Body of pancreas (tissue), 4 donors: ENCODE measurements at regions not wholly inside any gene's neighbourhood (a gene's known extent, or its start where the extent isn't known, plus 50 kb on each side); places are given as distances from the start of the nearest gene placed in this dataset.

Source experiments
- ATAC-seq: fragments of 150-250 bp; one replicate; pipeline ENCODE4 v1.9.1; 2016
- DNase-seq, 4 donors: peaks; one replicate each; pipeline ENCODE4 v3.0.0-alpha.2; 2019
- H3K27ac ChIP-seq, 4 donors: fragments of 200-600 bp; sonication (generic); 1 replicate in 3 of 4; 2 replicates in 1 of 4; pipeline versions ENCODE4 v1.5.1 to v1.6.1; 2016 to 2019; ENCODE audit warnings: mild to moderate bottlenecking in 1 of 4, mixed read lengths in 1 of 4, moderate library complexity in 1 of 4
- H3K27me3 ChIP-seq, 2 donors: fragments of 200-600 bp; sonication (generic); one replicate each; pipeline ENCODE4 v1.6.0; 2016; ENCODE audit warnings: mild to moderate bottlenecking in 1 of 2
- H3K36me3 ChIP-seq, 2 donors: fragments of 200-600 bp; sonication (generic); replicated peaks in 1 of 2; 2 replicates each; pipeline ENCODE4 v1.5.1; 2016; ENCODE audit warnings: low read depth in 2 of 2; ENCODE audit not compliant: insufficient read depth in 1 of 2
- H3K4me1 ChIP-seq: fragments of 200-600 bp; sonication (generic); one replicate; pipeline ENCODE4 v1.6.0; 2016
- H3K4me3 ChIP-seq, 2 donors: fragments of 200-600 bp; sonication (generic); 1 replicate in 1 of 2; 2 replicates in 1 of 2; pipeline ENCODE4 v1.5.1; 2016 to 2019
- H3K9me3 ChIP-seq, 3 donors: fragments of 200-600 bp; sonication (generic); 1 replicate in 2 of 3; 2 replicates in 1 of 3; pipeline ENCODE4 v1.5.1; 2016
- POLR2A ChIP-seq, 3 donors: fragments of 450-650 bp; IDR thresholded peaks; one replicate each; pipeline ENCODE4 v1.6.1; 2016; ENCODE audit warnings: antibody characterized with exemption in 3 of 3, mild to moderate bottlenecking in 2 of 3
- WGBS, 2 donors: methylation state at CpG; one replicate each; pipeline ENCODE4 v1.1.5; 2017; 5-methylcytosine and 5-hydroxymethylcytosine counted together
- intact Hi-C: fragments of 100-400 bp; cut with DNase I; formaldehyde crosslinking; loops from one replicate; pipeline ENCODE4 v1.15.1; 2023
- TF ChIP-seq, protein P1 (sequence below), 7 experiments: fragments of 450-650 bp in 4 of 7; fragments of 200-600 bp in 3 of 7; sonication (generic) in 3 of 7; IDR thresholded peaks; one replicate each; pipeline ENCODE4 v1.5.1; 2016 to 2019; ENCODE audit warnings: antibody characterized with exemption in 7 of 7

DNA sequence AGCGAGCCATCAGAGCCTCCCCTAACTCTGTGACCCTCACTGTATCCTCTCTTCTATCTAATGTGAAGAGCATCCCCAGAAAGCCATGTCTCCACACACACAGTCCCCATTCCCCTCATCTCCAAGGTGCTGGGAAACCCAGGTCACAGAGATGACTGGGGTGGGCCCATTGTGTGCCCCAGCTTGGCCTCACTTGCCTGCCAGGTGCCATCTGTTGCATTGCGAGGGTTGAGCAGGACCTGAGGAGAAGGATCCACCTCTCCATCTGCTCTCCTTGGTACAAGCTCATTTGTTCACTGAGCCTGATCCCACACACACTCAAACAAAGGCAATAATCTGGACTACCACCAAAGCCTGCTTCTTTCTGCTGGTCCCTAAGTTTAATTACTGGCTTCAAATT is 118.8 kb downstream of the SPATA19 start:
- 59 to 71% methylated on average over 2 of the region's 2 CpGs for WGBS, 2 donors
- ATAC-seq (no peak), DNase-seq (no peak)
- Histone ChIP-seq H3K27me3 (no peaks in the 10 kb centered on the region), H3K4me1 (peaks cover 4% of the 10 kb centered on the region), H3K36me3 (no peaks in the 10 kb centered on the region), H3K4me3 (no peak overlapping the region), H3K27ac (no peak overlapping the region), H3K9me3 (no peaks in the 10 kb centered on the region)
- intact Hi-C loops: no loop called here
- TF ChIP-seq, protein P1, sequence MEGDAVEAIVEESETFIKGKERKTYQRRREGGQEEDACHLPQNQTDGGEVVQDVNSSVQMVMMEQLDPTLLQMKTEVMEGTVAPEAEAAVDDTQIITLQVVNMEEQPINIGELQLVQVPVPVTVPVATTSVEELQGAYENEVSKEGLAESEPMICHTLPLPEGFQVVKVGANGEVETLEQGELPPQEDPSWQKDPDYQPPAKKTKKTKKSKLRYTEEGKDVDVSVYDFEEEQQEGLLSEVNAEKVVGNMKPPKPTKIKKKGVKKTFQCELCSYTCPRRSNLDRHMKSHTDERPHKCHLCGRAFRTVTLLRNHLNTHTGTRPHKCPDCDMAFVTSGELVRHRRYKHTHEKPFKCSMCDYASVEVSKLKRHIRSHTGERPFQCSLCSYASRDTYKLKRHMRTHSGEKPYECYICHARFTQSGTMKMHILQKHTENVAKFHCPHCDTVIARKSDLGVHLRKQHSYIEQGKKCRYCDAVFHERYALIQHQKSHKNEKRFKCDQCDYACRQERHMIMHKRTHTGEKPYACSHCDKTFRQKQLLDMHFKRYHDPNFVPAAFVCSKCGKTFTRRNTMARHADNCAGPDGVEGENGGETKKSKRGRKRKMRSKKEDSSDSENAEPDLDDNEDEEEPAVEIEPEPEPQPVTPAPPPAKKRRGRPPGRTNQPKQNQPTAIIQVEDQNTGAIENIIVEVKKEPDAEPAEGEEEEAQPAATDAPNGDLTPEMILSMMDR (IDR thresholded peaks at IDR 0.05): no peak
- no peak for TF ChIP-seq POLR2A (IDR thresholded peaks at IDR 0.05)

DNA sequence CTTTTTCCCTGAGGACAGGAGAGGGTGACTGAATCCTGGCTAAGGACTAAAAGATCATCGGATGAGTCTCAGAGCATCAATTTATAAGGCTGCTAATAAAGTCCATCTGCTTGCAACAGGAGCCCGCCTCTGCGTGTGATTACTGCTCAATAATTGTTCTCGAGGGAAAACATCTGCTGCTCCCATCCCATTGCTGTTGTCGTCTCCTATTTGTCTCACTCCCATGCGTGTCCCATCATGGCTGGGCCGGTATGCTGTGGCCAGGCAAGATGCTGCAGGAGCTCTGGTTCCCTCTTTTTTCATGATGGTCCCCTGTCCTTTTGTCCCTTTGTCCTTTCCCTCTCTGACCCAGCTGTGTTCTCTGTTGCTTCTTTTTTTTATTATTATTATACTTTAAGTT is 121.2 kb downstream of the SPATA19 start:
- Histone ChIP-seq H3K27me3 (no peaks in the 10 kb centered on the region), H3K4me3 (no peak overlapping the region), H3K36me3 (no peaks in the 10 kb centered on the region), H3K27ac (no peak overlapping the region), H3K9me3 (no peaks in the 10 kb centered on the region), H3K4me1 (peaks cover 4% of the 10 kb centered on the region)
- no peak for TF ChIP-seq POLR2A (IDR thresholded peaks at IDR 0.05)
- TF ChIP-seq, protein P1 (IDR thresholded peaks at IDR 0.05): no peak
- intact Hi-C loops: no loop called here
- ATAC-seq: no peak
- DNase-seq: no peak
- WGBS, 2 donors: 65 to 68% methylated on average over 7 of the region's 7 CpGs

DNA sequence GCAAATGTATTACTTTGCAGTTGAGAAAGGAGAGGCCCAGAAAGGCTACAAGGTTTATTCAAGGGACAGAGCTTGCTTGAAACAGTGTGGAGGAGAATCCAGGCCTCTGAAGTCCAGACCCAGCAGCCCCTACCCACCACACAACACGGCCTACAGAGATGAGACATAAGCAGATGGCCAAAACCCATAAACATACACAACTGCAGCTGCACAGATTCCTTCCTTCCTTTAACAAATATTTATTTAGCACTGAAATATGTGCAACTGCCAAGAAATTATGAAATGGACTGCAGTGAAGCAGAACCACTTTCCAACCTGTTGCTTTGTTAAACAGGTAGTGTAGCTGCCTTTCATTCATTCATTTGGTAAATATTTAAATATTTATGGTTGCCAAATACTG is 122.3 kb downstream of the SPATA19 start:
- Histone ChIP-seq H3K36me3 (no peaks in the 10 kb centered on the region), H3K4me3 (no peak overlapping the region), H3K4me1 (peaks cover 4% of the 10 kb centered on the region), H3K9me3 (no peaks in the 10 kb centered on the region), H3K27me3 (no peaks in the 10 kb centered on the region), H3K27ac (no peak overlapping the region)
- 8 to 17% methylated on average over 1 of the region's 1 CpG for WGBS, 2 donors
- intact Hi-C loops: no loop called here
- DNase-seq (no peak), ATAC-seq (no peak)
- TF ChIP-seq, protein P1 (IDR thresholded peaks at IDR 0.05): no peak
- no peak for TF ChIP-seq POLR2A (IDR thresholded peaks at IDR 0.05)

- ATAC-seq (no peak), DNase-seq (no peak)
- TF ChIP-seq POLR2A (IDR thresholded peaks at IDR 0.05): no peak
- TF ChIP-seq, protein P1 (IDR thresholded peaks at IDR 0.05): no peak
- intact Hi-C loops: no loop called here
- WGBS, 2 donors: 83 to 90% methylated on average over 6 of the region's 6 CpGs
- H3K4me1 ChIP-seq: peaks cover 4% of the 10 kb centered on the region
- no peak overlapping the region for H3K27ac ChIP-seq
- no peaks in the 10 kb centered on the region for H3K9me3 ChIP-seq
- no peaks in the 10 kb centered on the region for H3K36me3 ChIP-seq
- no peaks in the 10 kb centered on the region for H3K27me3 ChIP-seq
- H3K4me3 ChIP-seq: no peak overlapping the region
These were observed 124.4 kb downstream of the SPATA19 start for GRCh38 chr11:133720951-133721350.

DNA sequence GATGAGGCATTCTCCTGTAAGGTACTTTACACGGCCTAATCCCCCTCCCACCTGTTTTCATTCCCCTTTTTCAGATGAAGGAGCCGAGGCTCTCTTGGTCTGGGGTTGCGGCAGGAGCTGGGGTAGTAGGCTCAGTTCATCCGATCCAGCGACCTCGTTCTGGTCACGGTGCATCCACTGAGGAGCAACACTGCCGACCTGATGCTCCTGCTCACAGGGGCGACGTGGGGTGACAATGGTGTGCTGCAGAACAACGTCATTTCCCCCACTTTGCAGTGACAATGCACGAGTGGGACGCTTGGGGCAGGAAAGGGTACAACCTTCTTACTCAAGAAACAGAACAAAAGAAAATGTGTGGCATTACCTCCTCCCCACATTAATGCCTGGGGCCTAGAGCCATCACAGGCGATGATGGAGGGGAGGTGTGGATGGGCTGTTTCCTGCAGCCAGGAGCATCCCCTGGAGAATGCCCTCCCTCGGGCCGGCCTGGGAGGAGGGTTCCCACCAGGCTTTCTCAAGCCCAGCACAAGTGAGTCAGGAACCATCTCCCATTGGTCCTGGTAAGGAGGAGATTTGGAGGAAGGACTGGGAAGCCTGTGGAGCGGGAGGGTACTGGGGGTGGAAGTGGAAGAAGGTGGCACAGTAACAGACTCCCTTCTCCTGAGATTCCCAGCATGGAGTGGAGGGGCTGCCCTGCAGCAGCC is 125.6 kb downstream of the SPATA19 start:
- TF ChIP-seq POLR2A (IDR thresholded peaks at IDR 0.05): no peak
- TF ChIP-seq, protein P1 (IDR thresholded peaks at IDR 0.05): no peak
- ATAC-seq: no peak
- Histone ChIP-seq H3K4me3 (no peak overlapping the region), H3K4me1 (peaks cover 4% of the 10 kb centered on the region), H3K27ac (no peak overlapping the region), H3K36me3 (no peaks in the 10 kb centered on the region), H3K27me3 (no peaks in the 10 kb centered on the region), H3K9me3 (no peaks in the 10 kb centered on the region)
- intact Hi-C loops: no loop called here
- 66 to 71% methylated on average over 17 of the region's 17 CpGs for WGBS, 2 donors
- DNase-seq: no peak
